ENCODE measurements at regions not wholly inside any gene's neighbourhood (a gene's known extent, or its start where the extent isn't known, plus 50 kb on each side); places are given as distances from the start of the nearest gene placed in this dataset.

GRCh38 chr5:103441523-103441922 is 121.1 kb downstream of the NUDT12 start:
- H3K4me2 ChIP-seq (ENCODE audit: low read length), result no peak overlapping the region
- Mint-ChIP-seq H3K4me1 (ENCODE audit: low read depth, unreplicated experiment) (peaks cover 27% of the 10 kb centered on the region), H3K36me3 (ENCODE audit: low read depth, unreplicated experiment) (peaks cover 1% of the 10 kb centered on the region), H3K27ac (ENCODE audit: unreplicated experiment) (no peak overlapping the region), H3K4me3 (ENCODE audit: unreplicated experiment) (no peak overlapping the region), H3K27me3 (ENCODE audit: low read depth, unreplicated experiment) (no peaks in the 10 kb centered on the region), H3K9me3 (ENCODE audit: unreplicated experiment) (peaks cover 5% of the 10 kb centered on the region)
- TF ChIP-seq CTCF (IDR thresholded peaks at IDR 0.05; ENCODE audit: insufficient read depth, low read depth, low read length) (no peak), EZH2 (IDR thresholded peaks at IDR 0.05; ENCODE audit: insufficient read depth, low read length) (no peak)
- DNase-seq (ENCODE audit: low read depth) (no peak), FAIRE-seq (no peak)
- H3K4me1 ChIP-seq (ENCODE audit: insufficient read depth, low read length), result peaks cover 7% of the 10 kb centered on the region
- no peaks in the 10 kb centered on the region for H4K20me1 ChIP-seq (ENCODE audit: insufficient read depth, low read length)
- no peak overlapping the region for H3K27ac ChIP-seq (ENCODE audit: low read depth, low read length)
- no peaks in the 10 kb centered on the region for H3K36me3 ChIP-seq (ENCODE audit: insufficient read depth, low read length)
- H3K79me2 ChIP-seq (ENCODE audit: insufficient read depth, low read length), result no peaks in the 10 kb centered on the region
- H3K27me3 ChIP-seq (ENCODE audit: insufficient read depth, low read length), result no peaks in the 10 kb centered on the region
- no peak overlapping the region for H3K4me3 ChIP-seq (ENCODE audit: insufficient read depth, low read depth, low read length)
- H3K9ac ChIP-seq (ENCODE audit: low read length), result no peak overlapping the region
- no peak overlapping the region for H2AFZ ChIP-seq (ENCODE audit: low read depth, low read length)
- no peaks in the 10 kb centered on the region for H3K9me3 ChIP-seq (ENCODE audit: insufficient read depth, low read depth, low read length)

- no peak for FAIRE-seq
Observed at GRCh38 chr5:103439007-103439406, 123.6 kb downstream of the NUDT12 start.

More at GRCh38 chr5:103439007-103439406, 123.6 kb downstream of the NUDT12 start:
- Mint-ChIP-seq H3K36me3 (ENCODE audit: low read depth, unreplicated experiment) (peaks cover 1% of the 10 kb centered on the region), H3K9me3 (ENCODE audit: unreplicated experiment) (peaks cover 5% of the 10 kb centered on the region), H3K4me1 (ENCODE audit: low read depth, unreplicated experiment) (peaks cover 9% of the 10 kb centered on the region), H3K27ac (ENCODE audit: unreplicated experiment) (no peak overlapping the region), H3K4me3 (ENCODE audit: unreplicated experiment) (no peak overlapping the region), H3K27me3 (ENCODE audit: low read depth, unreplicated experiment) (no peaks in the 10 kb centered on the region)
- no peak overlapping the region for H3K4me3 ChIP-seq (ENCODE audit: insufficient read depth, low read depth, low read length)
- H4K20me1 ChIP-seq (ENCODE audit: insufficient read depth, low read length), result no peaks in the 10 kb centered on the region
- H3K27ac ChIP-seq (ENCODE audit: low read depth, low read length), result no peak overlapping the region
- no peak for DNase-seq (ENCODE audit: low read depth)
- no peaks in the 10 kb centered on the region for H3K4me1 ChIP-seq (ENCODE audit: insufficient read depth, low read length)
- no peak overlapping the region for H2AFZ ChIP-seq (ENCODE audit: low read depth, low read length)
- no peaks in the 10 kb centered on the region for H3K27me3 ChIP-seq (ENCODE audit: insufficient read depth, low read length)
- H3K36me3 ChIP-seq (ENCODE audit: insufficient read depth, low read length), result no peaks in the 10 kb centered on the region
- H3K79me2 ChIP-seq (ENCODE audit: insufficient read depth, low read length), result no peaks in the 10 kb centered on the region
- no peak overlapping the region for H3K9ac ChIP-seq (ENCODE audit: low read length)
- TF ChIP-seq EZH2 (IDR thresholded peaks at IDR 0.05; ENCODE audit: insufficient read depth, low read length), result no peak
- TF ChIP-seq CTCF (IDR thresholded peaks at IDR 0.05; ENCODE audit: insufficient read depth, low read depth, low read length), result no peak
- no peaks in the 10 kb centered on the region for H3K9me3 ChIP-seq (ENCODE audit: insufficient read depth, low read depth, low read length)
- H3K4me2 ChIP-seq (ENCODE audit: low read length), result no peak overlapping the region

All from astrocyte (in vitro differentiated cells and primary cell).